Lower leg skin (tissue), 4 donors: ENCODE measurements at regions not wholly inside any gene's neighbourhood (a gene's known extent, or its start where the extent isn't known, plus 50 kb on each side); places are given as distances from the start of the nearest gene placed in this dataset.
A peak's percentile ranks its signal among the peaks of the same experiment; 100 is the strongest.

Source experiments
- DNase-seq, 2 donors: peaks; one replicate each; pipeline ENCODE4 v3.0.0-alpha.2; 2019; ENCODE audit warnings: low spot score in 2 of 2
- H3K4me3 ChIP-seq: fragments of 200-600 bp; sonication (generic); 2 replicates; pipeline ENCODE4 v1.5.1; 2017; ENCODE audit warnings: mild to moderate bottlenecking, low read depth; ENCODE audit not compliant: poor library complexity, severe bottlenecking
- CTCF ChIP-seq, 3 donors: fragments of 450-650 bp; IDR thresholded peaks; one replicate each; pipeline ENCODE4 v1.5.1; 2016; ENCODE audit warnings: antibody characterized with exemption in 3 of 3, mild to moderate bottlenecking in 3 of 3, moderate library complexity in 2 of 3
- POLR2A ChIP-seq, 2 donors: fragments of 450-650 bp; IDR thresholded peaks; one replicate each; pipeline ENCODE4 v1.6.1; 2016 to 2017; ENCODE audit warnings: antibody characterized with exemption in 2 of 2, mild to moderate bottlenecking in 1 of 2, moderate library complexity in 1 of 2
- WGBS, 2 donors: methylation state at CpG; one replicate each; pipeline ENCODE4 v1.1.5; 2018; 5-methylcytosine and 5-hydroxymethylcytosine counted together
- intact Hi-C: fragments of 100-400 bp; cut with DNase I; formaldehyde crosslinking; loops from one replicate; pipeline ENCODE4 v1.15.0; 2023; ENCODE audit warnings: low total_unique reads

- 93 to 96% methylated on average over 3 of the region's 3 CpGs for WGBS, 2 donors
- no peak overlapping the region for H3K4me3 ChIP-seq
- intact Hi-C loops = no loop called here
These were observed 163.4 kb downstream of the HSD17B3 start for GRCh38 chr9:96138616-96139015.

GRCh38 chr9:96137671-96138429, 164.1 kb downstream of the HSD17B3 start:
- TF ChIP-seq CTCF (IDR thresholded peaks at IDR 0.05) (no peak), POLR2A (IDR thresholded peaks at IDR 0.05) (no peak)
- intact Hi-C loops = no loop called here
- no peak overlapping the region for H3K4me3 ChIP-seq
- 63 to 76% methylated on average over 6 of the region's 6 CpGs for WGBS, 2 donors
- DNase-seq = peak in 1 of 2 donors; percentile 81

More at GRCh38 chr9:96138616-96139015, 163.4 kb downstream of the HSD17B3 start:
- DNase-seq = peak in 1 of 2 donors; percentile 45
- TF ChIP-seq POLR2A (IDR thresholded peaks at IDR 0.05) (no peak), CTCF (IDR thresholded peaks at IDR 0.05) (no peak)

- no peak for TF ChIP-seq POLR2A (IDR thresholded peaks at IDR 0.05)
- no peak for TF ChIP-seq CTCF (IDR thresholded peaks at IDR 0.05)
- intact Hi-C loops = no loop called here
- 18 to 22% methylated on average over 8 of the region's 8 CpGs for WGBS, 2 donors
- DNase-seq = peak; percentile 38 to 89
- no peak overlapping the region for H3K4me3 ChIP-seq
These were observed 164.8 kb downstream of the HSD17B3 start for GRCh38 chr9:96136992-96137670.

GRCh38 chr9:96135753-96136290, 166.2 kb downstream of the HSD17B3 start:
- no peak overlapping the region for H3K4me3 ChIP-seq
- no peak for TF ChIP-seq CTCF (IDR thresholded peaks at IDR 0.05)
- TF ChIP-seq POLR2A (IDR thresholded peaks at IDR 0.05) = no peak
- 86 to 90% methylated on average over 3 of the region's 3 CpGs for WGBS, 2 donors
- peak in 1 of 2 donors; percentile 23 for DNase-seq
- intact Hi-C loops = no loop called here

GRCh38 chr9:96135076-96135752, 166.8 kb downstream of the HSD17B3 start:
- TF ChIP-seq CTCF (IDR thresholded peaks at IDR 0.05) (no peak), POLR2A (IDR thresholded peaks at IDR 0.05) (no peak)
- no peak overlapping the region for H3K4me3 ChIP-seq
- 77 to 86% methylated on average over 9 of the region's 9 CpGs for WGBS, 2 donors
- DNase-seq = peak in 1 of 2 donors; percentile 52
- intact Hi-C loops = no loop called here
